PC-9 (cell line): ENCODE measurements at regions not wholly inside any gene's neighbourhood (a gene's known extent, or its start where the extent isn't known, plus 50 kb on each side); places are given as distances from the start of the nearest gene placed in this dataset.
"Not testable (repeated sequence)": the region's sequence is repeated elsewhere in the genome, so short reads cannot be mapped to it uniquely, and the experiment has no call there.

Experiments used
- BruUV-seq: library from RNA; stranded (reverse); fragments of 400-500 nt; replicated peaks from 2 replicates; lab custom pipeline; 2021; lab: Mats Ljungman, UMichigan
- CTCF ChIA-PET: fragments of 300-600 bp; sonication (Branson Sonifier 250); formaldehyde crosslinking; loops from one replicate; lab custom pipeline; 2022; ENCODE audit warnings: antibody characterized with exemption; lab: Charles Lee
- POLR2A ChIA-PET: fragments of 300-600 bp; sonication (Branson Sonifier 250); formaldehyde crosslinking; loops from one replicate; lab custom pipeline; 2022; ENCODE audit warnings: antibody characterized with exemption; ENCODE audit not compliant: unreplicated experiment; lab: Charles Lee
- DNase-seq, 2 experiments: peaks; one replicate each; pipeline versions ENCODE4 v3.0.0 to v3.0.0-alpha.2; 2015 to 2022; ENCODE audit warnings: mixed read lengths in 1 of 2
- H2AFZ ChIP-seq: fragments of 200-600 bp; sonication (generic); 2 replicates; pipeline ENCODE4 v1.8.1; 2017; ENCODE audit warnings: antibody characterized with exemption
- H3F3A ChIP-seq: fragments of 200-600 bp; sonication (generic); 2 replicates; pipeline ENCODE4 v1.8.1; 2017; ENCODE audit warnings: antibody characterized with exemption, mild to moderate bottlenecking, low read depth; ENCODE audit not compliant: insufficient read depth
- H3K27ac ChIP-seq: fragments of 200-600 bp; sonication (generic); 2 replicates; pipeline ENCODE4 v1.6.1; 2016; ENCODE audit warnings: mixed run types
- H3K27me3 ChIP-seq: fragments of 200-600 bp; sonication (generic); 2 replicates; pipeline ENCODE4 v1.6.1; 2016; ENCODE audit warnings: low read depth, mixed run types; ENCODE audit not compliant: insufficient read depth
- H3K36me3 ChIP-seq: fragments of 200-600 bp; sonication (generic); 2 replicates; pipeline ENCODE4 v1.6.1; 2016; ENCODE audit warnings: low read depth, mixed run types
- H3K4me1 ChIP-seq: fragments of 200-600 bp; sonication (generic); replicated peaks from 2 replicates; pipeline ENCODE4 v1.6.1; 2016; ENCODE audit warnings: mixed run types; ENCODE audit not compliant: insufficient read depth
- H3K4me2 ChIP-seq: fragments of 200-600 bp; sonication (generic); 2 replicates; pipeline ENCODE4 v1.6.1; 2017; ENCODE audit warnings: mixed run types
- H3K4me3 ChIP-seq: fragments of 200-600 bp; sonication (generic); 2 replicates; pipeline ENCODE4 v1.6.1; 2016; ENCODE audit warnings: mixed run types
- H3K79me2 ChIP-seq: fragments of 200-600 bp; sonication (generic); 2 replicates; pipeline ENCODE4 v1.6.1; 2017; ENCODE audit warnings: low read depth, mixed run types
- H3K9me2 ChIP-seq: fragments of 200-600 bp; sonication (generic); 2 replicates; pipeline ENCODE4 v1.8.1; 2017; ENCODE audit warnings: mild to moderate bottlenecking; ENCODE audit not compliant: insufficient read depth
- H3K9me3 ChIP-seq: fragments of 200-600 bp; sonication (generic); 2 replicates; pipeline ENCODE4 v1.8.1; 2016; ENCODE audit warnings: low read depth; ENCODE audit not compliant: insufficient read depth
- H4K20me1 ChIP-seq: fragments of 200-600 bp; sonication (generic); 2 replicates; pipeline ENCODE4 v1.8.1; 2017; ENCODE audit not compliant: insufficient read depth
- intact Hi-C: fragments of 100-400 bp; cut with micrococcal nuclease; formaldehyde crosslinking; loops from one replicate; pipeline ENCODE4 v1.10.0; 2022; ENCODE audit not compliant: unreplicated experiment

DNA sequence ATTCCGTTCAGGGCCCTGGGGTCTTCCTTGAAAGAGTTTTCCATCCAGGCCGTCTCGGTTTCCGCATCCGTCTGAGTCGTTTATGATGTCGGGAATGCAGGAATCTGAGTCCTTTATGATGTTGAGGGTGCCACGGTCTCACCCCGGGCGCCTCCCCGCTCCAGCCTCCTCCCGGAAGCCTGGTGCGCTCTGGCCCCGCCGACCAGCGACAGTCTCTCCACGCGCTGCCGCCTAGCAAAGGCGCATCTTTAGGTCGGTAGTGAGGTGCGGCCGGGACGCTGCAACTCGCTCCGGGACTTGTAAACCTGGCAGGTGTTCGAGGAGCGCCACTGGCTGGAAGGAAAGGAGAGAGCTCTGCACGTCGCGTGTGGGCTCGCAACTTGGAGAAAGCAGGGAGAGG is 132.6 kb downstream of the FAM72C start:
- H3K27me3 ChIP-seq, CTCF ChIA-PET, H3K9me3 ChIP-seq, BruUV-seq, POLR2A ChIA-PET, H3K9me2 ChIP-seq, H3K4me1 ChIP-seq, H2AFZ ChIP-seq, H3K4me2 ChIP-seq, H3K4me3 ChIP-seq, DNase-seq, H3K79me2 ChIP-seq, H3K27ac ChIP-seq, intact Hi-C loops, H4K20me1 ChIP-seq, H3F3A ChIP-seq, H3K36me3 ChIP-seq: not testable (repeated sequence)

DNA sequence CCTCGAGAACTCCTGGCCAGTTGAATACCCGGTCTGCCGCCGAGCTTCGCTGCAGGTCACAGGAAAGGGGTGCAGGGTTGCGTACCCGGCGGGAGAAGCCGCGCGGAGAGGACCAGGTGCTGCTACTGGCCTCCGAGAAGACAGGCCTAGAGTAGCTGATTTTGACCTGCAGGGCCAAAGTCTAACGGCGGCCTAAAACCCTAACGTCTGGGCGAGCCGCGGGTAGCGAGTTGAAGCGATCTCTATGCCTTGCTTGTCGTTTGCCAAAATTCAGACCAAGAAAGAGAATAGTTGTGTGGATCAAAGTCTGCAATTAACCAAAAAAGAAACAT is 133.2 kb downstream of the FAM72C start:
- H2AFZ ChIP-seq, H3K4me1 ChIP-seq, H4K20me1 ChIP-seq, H3K79me2 ChIP-seq, BruUV-seq, H3K27me3 ChIP-seq, H3K36me3 ChIP-seq, CTCF ChIA-PET, H3K27ac ChIP-seq, H3K4me3 ChIP-seq, H3K9me2 ChIP-seq, H3F3A ChIP-seq, H3K9me3 ChIP-seq, H3K4me2 ChIP-seq, intact Hi-C loops, POLR2A ChIA-PET, DNase-seq: not testable (repeated sequence)

DNA sequence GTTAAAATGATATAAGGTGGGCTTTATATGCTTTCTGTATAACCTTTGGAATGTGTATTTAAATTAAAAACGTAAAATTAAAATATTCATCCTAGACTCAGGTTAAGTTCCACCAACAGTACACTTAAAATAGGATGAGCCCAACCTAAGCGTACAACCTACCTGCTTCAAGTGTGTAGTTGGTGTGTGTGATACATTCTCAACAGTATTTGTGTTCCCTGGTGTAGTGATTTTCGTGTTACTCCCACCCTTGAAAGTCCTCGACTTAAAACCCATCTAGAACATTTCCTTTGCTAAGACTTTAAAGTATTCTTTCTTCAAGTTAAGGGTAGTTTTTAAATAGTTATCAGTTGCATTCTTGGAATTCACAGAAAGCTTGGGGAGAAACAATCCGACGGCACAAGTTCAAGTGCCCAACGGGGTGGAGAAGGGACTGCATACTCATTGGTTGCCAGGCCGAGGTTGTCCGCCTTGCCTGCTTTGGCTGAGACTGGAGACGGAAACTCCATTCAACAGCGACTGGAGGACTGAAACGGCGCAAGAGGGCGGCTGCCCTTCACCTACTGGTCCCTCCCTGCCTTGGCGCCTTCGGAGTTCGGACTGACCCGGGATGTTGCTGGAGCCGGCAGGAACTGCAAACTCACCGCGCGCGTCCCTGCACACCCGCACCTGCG is 133.7 kb downstream of the FAM72C start:
- CTCF ChIA-PET, H3K79me2 ChIP-seq, H3K27ac ChIP-seq, H3K27me3 ChIP-seq, H3K4me1 ChIP-seq, DNase-seq, POLR2A ChIA-PET, H3K4me3 ChIP-seq, H2AFZ ChIP-seq, H3K36me3 ChIP-seq, H3K4me2 ChIP-seq, BruUV-seq, H3F3A ChIP-seq, intact Hi-C loops, H3K9me3 ChIP-seq, H4K20me1 ChIP-seq, H3K9me2 ChIP-seq: not testable (repeated sequence)

DNA sequence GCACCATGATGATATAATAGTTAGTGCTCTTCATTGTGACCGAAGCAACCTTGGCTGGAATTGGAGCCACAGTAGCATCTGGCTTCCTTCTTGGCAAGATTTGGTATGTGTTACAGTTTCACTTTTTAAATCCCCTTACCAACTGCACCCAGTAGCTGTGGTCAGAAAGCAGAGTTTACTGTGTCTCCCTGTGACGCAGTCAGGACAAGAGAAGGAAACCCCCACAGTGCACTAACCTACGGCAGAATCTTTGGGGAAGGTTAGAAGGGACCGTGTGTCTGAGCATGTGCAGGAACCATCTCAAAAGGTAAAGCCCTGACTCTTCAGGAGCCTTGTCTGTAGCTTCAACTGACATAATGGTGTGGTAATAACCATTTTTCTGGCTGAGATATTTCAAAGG is 138.4 kb downstream of the FAM72C start:
- H3K4me2 ChIP-seq, H3K79me2 ChIP-seq, H3K4me1 ChIP-seq, CTCF ChIA-PET, intact Hi-C loops, H3K9me3 ChIP-seq, H3K27me3 ChIP-seq, H3K36me3 ChIP-seq, BruUV-seq, H3K27ac ChIP-seq, H3K4me3 ChIP-seq, H2AFZ ChIP-seq, POLR2A ChIA-PET, H3K9me2 ChIP-seq, DNase-seq, H4K20me1 ChIP-seq, H3F3A ChIP-seq: not testable (repeated sequence)

DNA sequence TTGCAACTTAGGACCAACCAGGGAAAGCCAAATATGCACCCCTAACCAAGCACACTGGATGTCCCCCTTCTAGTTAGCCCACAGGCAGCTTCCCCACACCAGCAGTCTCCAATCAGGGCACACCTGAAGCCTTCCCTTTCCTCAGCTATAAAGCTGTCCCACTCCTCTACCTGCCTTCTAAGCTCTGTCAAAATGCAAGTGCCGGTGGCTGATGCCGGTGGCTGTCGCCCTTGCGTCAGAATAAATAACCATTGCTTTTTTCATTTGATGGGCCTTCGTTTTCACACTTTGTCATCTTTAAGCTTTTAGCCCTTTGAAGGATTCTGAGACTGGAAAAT is 139.4 kb downstream of the FAM72C start:
- BruUV-seq, H3K4me3 ChIP-seq, H2AFZ ChIP-seq, H3K9me2 ChIP-seq, H3K36me3 ChIP-seq, POLR2A ChIA-PET, intact Hi-C loops, H3K4me2 ChIP-seq, H3F3A ChIP-seq, DNase-seq, H3K27me3 ChIP-seq, CTCF ChIA-PET, H3K4me1 ChIP-seq, H3K79me2 ChIP-seq, H3K27ac ChIP-seq, H3K9me3 ChIP-seq, H4K20me1 ChIP-seq: not testable (repeated sequence)

DNA sequence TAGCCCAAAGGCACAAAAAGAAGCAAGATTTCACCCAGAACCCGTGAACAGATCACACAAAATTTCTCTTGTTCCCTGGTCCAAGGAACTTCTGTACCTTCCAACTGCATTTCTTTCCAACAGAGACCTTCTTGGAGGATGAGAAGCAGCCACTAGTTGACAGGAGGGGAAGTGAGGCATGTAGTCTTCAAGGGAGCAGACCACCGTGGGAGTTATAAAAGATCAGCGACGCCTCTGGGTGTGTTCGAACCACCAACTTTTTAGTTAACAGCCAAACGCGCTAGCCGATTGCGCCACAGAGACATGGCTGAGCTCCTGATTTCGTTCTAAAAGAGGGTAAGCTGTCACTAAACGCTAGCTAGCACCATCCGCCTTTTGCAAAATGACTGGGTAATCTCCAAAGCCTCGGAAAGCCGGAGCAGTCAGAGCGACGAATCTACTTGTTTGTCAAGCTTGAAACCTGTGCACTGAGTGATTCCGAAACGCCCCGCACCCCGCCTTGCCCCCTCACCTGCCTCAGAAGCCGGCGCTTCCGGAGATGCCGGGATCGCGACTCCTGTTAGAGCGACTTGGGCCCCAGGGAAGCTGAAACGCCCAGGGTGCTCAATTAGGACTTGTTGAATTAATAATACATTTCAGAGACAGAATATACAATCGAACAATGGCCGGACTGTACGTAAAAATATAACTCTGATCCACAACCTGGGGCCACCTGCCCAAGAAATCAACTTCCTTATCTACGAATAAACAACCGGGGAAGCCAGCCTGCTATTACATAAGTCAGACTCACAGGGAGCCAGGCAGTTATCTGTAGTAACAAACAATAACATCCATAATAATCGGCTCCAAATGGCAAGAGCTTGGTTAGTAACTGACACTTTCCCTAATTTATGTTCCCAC is 140.1 kb downstream of the FAM72C start:
- intact Hi-C loops, H3K27me3 ChIP-seq: not testable (repeated sequence)

DNA sequence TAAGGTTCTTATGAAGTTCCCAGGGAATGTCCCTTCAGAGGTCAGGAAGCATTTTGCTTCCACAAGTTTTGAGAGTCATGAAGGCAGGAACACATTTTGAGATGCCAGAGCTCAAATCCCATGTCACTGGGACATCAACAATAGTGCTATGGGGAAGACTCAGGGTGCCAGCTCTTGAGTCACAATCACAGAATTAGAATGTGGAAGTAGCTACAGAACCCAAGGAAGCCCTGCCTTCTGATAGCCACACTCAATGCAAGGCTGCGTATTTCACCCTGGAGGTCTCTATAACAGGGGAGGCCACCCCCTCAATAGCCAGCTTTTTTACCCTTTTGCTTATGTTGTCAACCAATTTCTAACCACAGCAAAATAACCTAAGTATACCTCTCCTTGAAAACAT is 145.6 kb downstream of the FAM72C start:
- H3K36me3 ChIP-seq, H3K79me2 ChIP-seq, H3K27me3 ChIP-seq, H3F3A ChIP-seq, H3K9me2 ChIP-seq, H3K27ac ChIP-seq, intact Hi-C loops, CTCF ChIA-PET, H3K4me3 ChIP-seq, H3K4me1 ChIP-seq, H4K20me1 ChIP-seq, H3K4me2 ChIP-seq, BruUV-seq, H3K9me3 ChIP-seq, H2AFZ ChIP-seq, DNase-seq, POLR2A ChIA-PET: not testable (repeated sequence)

More for the DNA sequence above, 140.1 kb downstream of the FAM72C start:
- H4K20me1 ChIP-seq, H3K4me1 ChIP-seq, DNase-seq, CTCF ChIA-PET, POLR2A ChIA-PET, BruUV-seq, H3K36me3 ChIP-seq, H2AFZ ChIP-seq, H3K9me2 ChIP-seq, H3K79me2 ChIP-seq, H3K4me3 ChIP-seq, H3F3A ChIP-seq, H3K27ac ChIP-seq, H3K9me3 ChIP-seq, H3K4me2 ChIP-seq: not testable (repeated sequence)
